Body of pancreas (tissue), 4 donors: ENCODE measurements at regions not wholly inside any gene's neighbourhood (a gene's known extent, or its start where the extent isn't known, plus 50 kb on each side); places are given as distances from the start of the nearest gene placed in this dataset.

Experiments
- POLR2A ChIP-seq, 3 donors: fragments of 450-650 bp; IDR thresholded peaks; one replicate each; pipeline ENCODE4 v1.6.1; 2016; ENCODE audit warnings: antibody characterized with exemption in 3 of 3, mild to moderate bottlenecking in 2 of 3
- TF ChIP-seq, protein P1 (sequence below), 7 experiments: fragments of 450-650 bp in 4 of 7; fragments of 200-600 bp in 3 of 7; sonication (generic) in 3 of 7; IDR thresholded peaks; one replicate each; pipeline ENCODE4 v1.5.1; 2016 to 2019; ENCODE audit warnings: antibody characterized with exemption in 7 of 7

DNA sequence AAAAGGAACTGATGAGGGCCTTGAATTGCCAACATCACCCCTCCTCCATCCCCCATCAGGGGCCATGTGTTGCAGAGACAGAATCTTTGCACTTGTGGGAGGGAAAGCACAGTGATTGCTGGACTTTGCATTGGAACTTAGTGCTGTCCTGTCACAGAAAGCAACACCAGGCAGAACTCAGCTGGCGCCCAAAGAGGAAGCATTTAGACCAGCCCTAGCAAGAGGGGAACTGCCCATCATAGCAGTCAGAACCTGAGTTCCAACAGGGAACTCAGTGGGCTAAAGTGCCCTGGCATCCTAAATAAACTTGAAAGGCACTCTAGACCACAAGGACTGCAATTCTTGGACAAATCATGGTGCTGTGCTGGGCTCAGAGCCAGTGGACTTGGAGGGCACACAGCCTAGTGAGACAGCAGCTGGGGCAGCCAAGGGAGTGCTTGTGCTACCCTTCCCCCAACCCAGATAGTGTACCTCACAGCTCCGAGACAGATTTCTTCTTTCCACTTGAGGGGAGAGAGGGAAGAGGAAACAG lies 128.1 kb downstream of the ACTL7B start:
- TF ChIP-seq, protein P1, sequence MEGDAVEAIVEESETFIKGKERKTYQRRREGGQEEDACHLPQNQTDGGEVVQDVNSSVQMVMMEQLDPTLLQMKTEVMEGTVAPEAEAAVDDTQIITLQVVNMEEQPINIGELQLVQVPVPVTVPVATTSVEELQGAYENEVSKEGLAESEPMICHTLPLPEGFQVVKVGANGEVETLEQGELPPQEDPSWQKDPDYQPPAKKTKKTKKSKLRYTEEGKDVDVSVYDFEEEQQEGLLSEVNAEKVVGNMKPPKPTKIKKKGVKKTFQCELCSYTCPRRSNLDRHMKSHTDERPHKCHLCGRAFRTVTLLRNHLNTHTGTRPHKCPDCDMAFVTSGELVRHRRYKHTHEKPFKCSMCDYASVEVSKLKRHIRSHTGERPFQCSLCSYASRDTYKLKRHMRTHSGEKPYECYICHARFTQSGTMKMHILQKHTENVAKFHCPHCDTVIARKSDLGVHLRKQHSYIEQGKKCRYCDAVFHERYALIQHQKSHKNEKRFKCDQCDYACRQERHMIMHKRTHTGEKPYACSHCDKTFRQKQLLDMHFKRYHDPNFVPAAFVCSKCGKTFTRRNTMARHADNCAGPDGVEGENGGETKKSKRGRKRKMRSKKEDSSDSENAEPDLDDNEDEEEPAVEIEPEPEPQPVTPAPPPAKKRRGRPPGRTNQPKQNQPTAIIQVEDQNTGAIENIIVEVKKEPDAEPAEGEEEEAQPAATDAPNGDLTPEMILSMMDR (IDR thresholded peaks at IDR 0.05) = no peak
- TF ChIP-seq POLR2A (IDR thresholded peaks at IDR 0.05) = no peak
